ENCODE measurements at regions not wholly inside any gene's neighbourhood (a gene's known extent, or its start where the extent isn't known, plus 50 kb on each side); places are given as distances from the start of the nearest gene placed in this dataset.

GRCh38 chr5:133760532-133760931 lies 148.2 kb upstream of the FSTL4 start:
- no peak for DNase-seq

DNA sequence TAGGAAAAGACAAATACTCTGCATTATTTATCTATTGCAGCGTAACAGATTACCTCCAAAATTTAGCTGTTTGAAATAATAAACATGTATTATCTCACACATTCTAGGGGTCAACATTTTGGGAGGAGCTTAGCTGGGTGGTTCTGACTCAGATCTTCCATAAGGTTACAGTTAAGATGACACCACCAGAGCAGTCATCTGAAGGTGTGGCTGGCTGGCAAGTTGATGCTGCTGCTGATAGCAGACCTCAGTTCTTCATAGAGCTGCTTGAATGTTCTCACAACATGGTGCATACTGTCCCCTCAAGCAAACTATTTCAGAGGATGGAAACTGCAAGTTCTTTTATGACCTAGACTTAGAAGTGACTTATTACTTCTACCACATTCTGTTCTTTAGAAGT lies 146.3 kb upstream of the FSTL4 start:
- peak; percentile 27 for DNase-seq

- DNase-seq, result no peak
These were observed 145.1 kb upstream of the FSTL4 start for GRCh38 chr5:133757396-133757945.

DNA sequence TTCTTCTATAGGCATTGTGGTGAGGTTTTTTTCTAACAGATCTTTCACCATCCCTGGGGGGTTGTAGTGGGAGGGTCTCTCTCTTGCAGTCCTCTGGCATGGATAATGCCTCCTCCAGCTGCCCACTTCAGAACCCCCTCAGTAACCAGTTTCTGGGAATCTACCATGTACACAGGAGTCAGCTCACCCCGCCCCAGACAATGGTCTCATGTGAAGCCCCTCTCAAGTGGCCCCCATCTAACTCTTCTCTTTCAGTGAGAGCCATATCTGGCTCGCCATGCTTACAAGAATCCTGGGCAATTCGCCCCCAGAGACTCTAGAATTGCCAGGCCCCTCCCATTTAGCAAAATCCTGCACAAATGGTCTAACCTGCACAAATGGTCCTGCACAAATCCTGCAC lies 144.4 kb upstream of the FSTL4 start:
- DNase-seq, result no peak

GRCh38 chr5:133756036-133756435 lies 143.7 kb upstream of the FSTL4 start:
- no peak for DNase-seq

GRCh38 chr5:133754575-133755169 lies 142.3 kb upstream of the FSTL4 start:
- peak; percentile 41 for DNase-seq

- DNase-seq, result no peak
These were observed 141.5 kb upstream of the FSTL4 start for GRCh38 chr5:133753856-133754255.

- no peak for DNase-seq
These were observed 139.5 kb upstream of the FSTL4 start for GRCh38 chr5:133751846-133752245.

DNA sequence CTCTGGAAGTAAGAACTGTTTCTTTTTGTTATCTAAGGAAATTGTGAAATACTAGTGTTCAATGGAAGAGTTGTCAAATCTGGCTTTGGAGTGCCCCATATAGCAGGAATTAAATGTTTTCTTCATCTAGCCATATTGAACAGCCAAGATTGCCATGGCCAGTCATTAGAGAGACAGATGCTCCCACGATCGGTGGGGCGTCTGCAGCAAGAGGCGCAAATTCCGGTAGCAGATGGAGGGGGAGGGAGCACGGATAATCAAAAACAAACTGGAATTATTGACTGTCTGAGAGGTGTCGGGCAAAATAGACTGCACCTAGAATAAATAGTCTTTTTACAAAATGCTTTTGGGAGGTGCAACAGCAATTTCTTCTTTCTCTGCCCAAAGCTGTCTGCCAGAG lies 139.1 kb upstream of the FSTL4 start:
- no peak for DNase-seq

- no peak for DNase-seq
These were observed 138.5 kb upstream of the FSTL4 start for GRCh38 chr5:133750856-133751255.

DNA sequence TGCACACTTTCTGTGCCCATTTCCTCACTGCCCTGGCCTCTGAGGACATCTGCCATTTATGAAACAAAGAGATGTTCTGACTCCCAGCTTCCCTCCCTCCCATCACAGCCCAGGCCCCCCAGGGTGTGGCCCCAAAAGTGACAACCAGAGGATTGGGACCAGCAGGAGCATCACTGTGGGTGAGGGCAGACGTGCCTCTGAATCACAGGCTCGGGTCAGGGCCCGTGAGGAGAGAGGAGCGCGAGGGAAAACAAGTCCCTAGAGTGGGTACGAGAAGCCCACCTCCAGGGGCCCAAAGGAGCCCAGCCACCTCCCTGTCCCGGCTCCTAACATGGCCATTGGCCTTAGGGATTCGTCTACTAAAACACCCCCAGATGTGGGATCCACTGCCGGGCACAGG lies 138.0 kb upstream of the FSTL4 start:
- DNase-seq, result no peak

DNA sequence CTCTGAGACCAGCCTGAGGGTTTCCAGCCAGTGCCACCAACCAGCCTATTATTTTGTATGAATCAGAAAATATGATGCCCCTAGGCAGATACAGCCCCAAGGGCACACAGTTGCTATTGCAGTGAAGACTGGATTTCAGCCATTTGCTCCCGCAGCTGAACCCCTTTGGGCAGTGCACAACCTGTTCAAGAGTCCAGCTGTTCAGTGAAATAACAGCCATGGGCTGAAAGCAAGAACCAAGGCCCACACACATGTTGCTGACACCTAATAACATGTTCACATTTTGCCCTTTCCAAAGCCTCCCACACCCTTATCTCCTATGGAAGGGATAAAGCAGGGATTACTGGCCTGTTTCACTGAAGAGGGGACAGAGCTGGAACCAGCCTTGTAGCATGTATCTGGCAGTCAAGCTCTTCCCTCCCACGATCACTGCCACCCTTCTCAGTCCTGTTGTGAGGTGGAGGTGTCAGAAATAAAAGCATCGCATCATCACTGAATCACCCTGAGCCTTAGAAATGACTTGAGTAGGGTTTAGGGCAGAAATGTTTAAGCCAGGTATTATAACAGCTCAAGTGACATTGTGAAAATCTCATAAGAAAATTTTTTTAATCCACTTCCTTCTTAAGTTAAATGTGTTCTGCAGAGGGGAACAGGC lies 137.1 kb upstream of the FSTL4 start:
- DNase-seq, result peak; percentile 15

DNA sequence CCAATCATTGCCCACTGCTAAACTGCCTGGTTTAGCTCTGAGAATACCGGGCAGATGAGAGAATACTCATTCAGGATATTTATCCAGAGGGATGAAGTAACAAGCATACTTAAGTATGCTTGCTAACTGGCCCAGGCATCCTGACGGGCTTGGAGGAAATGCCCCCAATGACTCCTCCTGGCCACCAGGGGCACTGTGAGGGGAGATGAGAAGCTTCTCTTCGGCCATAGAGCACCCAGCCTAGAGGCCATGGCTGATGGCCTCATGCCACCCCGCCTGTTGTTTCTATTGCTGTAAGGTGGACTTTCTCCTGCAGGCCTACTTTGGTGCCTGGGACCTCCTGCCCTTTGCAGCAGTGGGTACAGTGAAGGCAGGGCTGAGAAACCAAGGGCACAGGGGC lies 134.5 kb upstream of the FSTL4 start:
- DNase-seq, result peak; percentile 65

- no peak for DNase-seq
These were observed 132.6 kb upstream of the FSTL4 start for GRCh38 chr5:133744960-133745308.

DNA sequence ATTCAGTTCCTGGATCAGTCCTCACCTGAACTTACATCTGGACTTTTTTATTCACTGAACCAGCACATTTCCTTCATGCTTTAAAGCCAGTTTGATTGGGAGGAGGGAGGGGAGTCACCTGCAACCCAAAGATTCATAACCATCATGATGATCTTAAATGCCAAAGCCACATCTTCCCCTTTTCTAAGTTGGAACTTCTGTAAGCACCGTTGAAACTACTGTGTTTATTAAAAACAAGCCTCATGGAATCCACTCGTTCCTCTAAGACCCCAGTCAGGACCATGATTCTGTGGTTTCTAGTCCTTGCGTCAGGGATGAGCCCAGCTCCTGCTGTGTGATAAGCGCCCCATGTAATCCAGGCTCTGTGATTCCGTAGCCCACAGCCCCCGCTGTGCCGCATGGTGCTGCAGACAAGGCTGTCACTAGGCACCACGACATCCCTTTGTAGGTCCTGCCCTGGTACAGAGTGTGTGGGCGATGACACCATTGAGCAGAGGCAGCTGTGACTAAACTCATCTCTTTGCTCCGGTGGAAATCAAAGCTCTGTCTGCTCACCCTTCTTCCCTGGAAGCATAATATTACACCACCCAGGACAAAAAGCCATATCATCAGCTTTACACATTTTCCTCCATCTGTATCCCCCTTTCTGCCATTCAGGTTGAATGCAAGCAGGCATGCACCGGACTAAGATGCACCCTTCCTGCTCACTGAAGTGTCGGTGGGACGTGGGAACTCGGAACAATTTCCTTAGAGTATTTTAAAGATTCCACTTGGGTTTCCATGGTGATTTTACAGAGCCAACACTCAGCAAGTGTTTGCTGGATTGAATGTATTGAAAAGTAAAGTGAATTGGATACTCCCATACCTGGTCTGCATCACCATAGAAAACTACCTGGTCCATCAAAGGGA lies 132.0 kb upstream of the FSTL4 start:
- peak; percentile 12 for DNase-seq

GRCh38 chr5:133742431-133742988 lies 130.2 kb upstream of the FSTL4 start:
- DNase-seq, result no peak

DNA sequence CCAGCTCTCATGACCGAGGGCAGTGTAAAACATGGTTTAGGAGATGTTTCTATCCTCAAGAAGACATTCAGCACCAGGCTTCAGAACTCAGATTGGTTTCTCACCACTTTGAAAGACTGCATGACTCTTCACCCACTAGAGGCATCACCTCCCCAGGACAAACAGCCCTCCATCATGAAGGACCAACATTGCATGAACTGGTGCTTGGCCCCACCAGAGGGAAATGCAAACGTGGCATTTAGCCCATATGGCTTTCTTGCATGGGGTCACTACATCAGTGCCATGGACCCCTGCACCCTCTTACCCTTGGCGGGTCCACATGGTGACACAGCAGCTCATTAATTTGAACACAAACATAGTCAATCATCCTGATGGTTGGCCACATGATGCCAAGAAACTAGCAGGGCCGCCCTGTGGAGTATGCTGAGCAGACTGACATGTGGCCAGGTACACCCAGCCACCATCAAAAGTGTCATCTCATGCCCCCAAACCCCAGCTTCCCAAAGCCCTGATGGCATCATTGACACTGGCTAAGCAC lies 129.5 kb upstream of the FSTL4 start:
- no peak for DNase-seq

DNA sequence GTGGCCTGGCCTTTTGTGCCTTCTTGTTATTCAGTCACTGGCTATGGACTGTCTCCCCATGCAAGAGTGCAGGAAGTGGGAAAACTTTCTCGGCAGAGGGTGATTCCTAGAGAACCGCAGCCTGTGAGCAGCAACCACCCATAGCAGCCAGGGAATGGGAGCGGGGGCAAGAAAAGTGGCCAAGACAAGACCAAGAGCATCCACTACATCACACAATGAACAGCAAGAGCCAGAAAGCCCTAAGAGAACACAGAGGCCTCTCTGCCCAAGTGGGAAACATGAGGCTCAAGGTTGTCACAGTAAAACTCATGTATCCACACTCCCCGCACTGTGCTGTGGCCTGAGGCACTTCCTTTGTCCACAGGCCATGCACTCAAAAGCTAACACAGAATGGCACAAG lies 129.1 kb upstream of the FSTL4 start:
- DNase-seq, result no peak

DNA sequence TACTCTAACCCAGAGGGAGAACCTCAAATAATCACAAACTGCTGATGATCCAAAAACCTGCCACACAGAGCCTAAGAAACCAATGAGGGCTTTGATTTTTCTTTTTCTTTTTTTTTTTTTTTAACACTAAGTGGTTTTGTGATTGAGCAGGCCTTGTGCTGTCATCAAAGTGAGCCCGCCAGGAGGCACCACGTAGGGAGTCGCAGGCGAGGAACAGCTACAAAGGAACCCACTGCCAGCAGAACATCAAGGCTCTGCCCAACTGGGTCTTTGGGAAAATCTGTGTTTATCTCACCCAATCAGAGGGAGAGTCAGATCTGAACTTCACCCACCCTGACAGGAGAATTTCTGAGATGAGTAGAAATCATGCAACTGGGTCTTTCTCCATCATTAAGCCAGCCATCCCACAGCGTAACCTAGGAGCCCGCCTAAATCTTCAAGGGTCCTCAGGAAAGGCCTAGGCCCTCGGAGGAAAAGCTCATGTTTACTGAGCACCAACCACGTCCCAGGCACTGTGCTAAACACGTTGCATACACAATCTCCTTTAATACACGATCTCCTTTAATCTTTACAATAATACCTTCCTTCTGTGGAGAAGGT lies 126.9 kb upstream of the FSTL4 start:
- no peak for DNase-seq

GRCh38 chr5:133738271-133738670 lies 125.9 kb upstream of the FSTL4 start:
- no peak for DNase-seq

DNA sequence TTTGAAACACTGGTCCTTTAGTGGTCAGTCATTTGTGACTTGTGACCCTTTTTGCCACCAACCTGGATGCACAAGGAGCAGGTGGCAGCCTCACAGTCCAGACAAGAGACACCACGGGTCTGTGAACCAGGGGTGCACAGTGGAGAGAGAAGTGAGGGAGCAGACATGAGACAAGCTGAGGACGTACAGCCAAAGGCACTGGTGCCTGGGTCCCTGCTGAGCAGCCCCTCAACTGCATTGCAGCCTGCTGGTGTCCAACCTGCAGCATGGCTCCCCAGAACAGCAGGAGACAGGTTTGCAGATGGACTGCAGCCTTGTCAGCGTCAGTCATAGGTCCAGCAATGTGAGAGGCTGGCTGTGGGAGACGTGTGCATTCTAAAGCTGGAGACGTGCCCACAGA lies 124.2 kb upstream of the FSTL4 start:
- no peak for DNase-seq

GRCh38 chr5:133735346-133735745 lies 123.0 kb upstream of the FSTL4 start:
- DNase-seq, result no peak

- DNase-seq, result no peak
These were observed 122.6 kb upstream of the FSTL4 start for GRCh38 chr5:133734916-133735315.
